ENCODE measurements at regions not wholly inside any gene's neighbourhood (a gene's known extent, or its start where the extent isn't known, plus 50 kb on each side); places are given as distances from the start of the nearest gene placed in this dataset.

GRCh38 chr1:177863796-177864195, 106.1 kb downstream of the SEC16B start:
- CTCF ChIA-PET, result no interaction called here
- Histone ChIP-seq H3K4me1 (ENCODE audit: control insufficient read depth in 2 of 2, insufficient read depth in 2 of 2, low read length in 2 of 2) (no peaks in the 10 kb centered on the region), H3K27me3 (ENCODE audit: control insufficient read depth in 2 of 2, insufficient read depth in 2 of 2, low read length in 2 of 2) (no peaks in the 10 kb centered on the region), H3K36me3 (ENCODE audit: control insufficient read depth in 2 of 3, insufficient read depth in 3 of 3, low read length in 3 of 3) (no peaks in the 10 kb centered on the region), H3K9me3 (ENCODE audit: control insufficient read depth in 2 of 3, low read length in 3 of 3) (no peaks in the 10 kb centered on the region), H3K4me3 (ENCODE audit: low read length) (no peak overlapping the region), H3K27ac (ENCODE audit: low read depth, low read length) (no peak overlapping the region)
- Mint-ChIP-seq H3K9me3 (peaks cover 0 to 16% (median 0%) of the 10 kb centered on the region in 11 donors), H3K27me3 (peaks cover 0 to 2% (median 0%) of the 10 kb centered on the region in 5 donors), H3K27ac (no peak overlapping the region), H3K4me3 (no peak overlapping the region), H3K4me1 (no peaks in the 10 kb centered on the region), H3K36me3 (no peaks in the 10 kb centered on the region)
- POLR2A ChIA-PET, result no interaction called here
- no peak for DNase-seq
- no peak for ATAC-seq
- intact Hi-C loops (cut with micrococcal nuclease), result no loop called here

- ChIA-PET POLR2A (no interaction called here), CTCF (no interaction called here)
- no peaks in the 10 kb centered on the region for H3K9me3 ChIP-seq (ENCODE audit: control insufficient read depth in 2 of 3, low read length in 3 of 3)
Measured at GRCh38 chr1:177862916-177863315, 106.9 kb downstream of the SEC16B start.

GRCh38 chr1:177859572-177859971, 110.3 kb downstream of the SEC16B start:
- Histone ChIP-seq H3K4me1 (ENCODE audit: control insufficient read depth in 2 of 2, insufficient read depth in 2 of 2, low read length in 2 of 2) (no peaks in the 10 kb centered on the region), H3K27ac (ENCODE audit: low read depth, low read length) (no peak overlapping the region), H3K4me3 (ENCODE audit: low read length) (no peak overlapping the region), H3K36me3 (ENCODE audit: control insufficient read depth in 2 of 3, insufficient read depth in 3 of 3, low read length in 3 of 3) (no peaks in the 10 kb centered on the region), H3K27me3 (ENCODE audit: control insufficient read depth in 2 of 2, insufficient read depth in 2 of 2, low read length in 2 of 2) (no peaks in the 10 kb centered on the region), H3K9me3 (ENCODE audit: control insufficient read depth in 2 of 3, low read length in 3 of 3) (no peaks in the 10 kb centered on the region)
- Mint-ChIP-seq H3K4me3 (no peak overlapping the region), H3K36me3 (no peaks in the 10 kb centered on the region), H3K27ac (no peak overlapping the region), H3K4me1 (peaks cover 0 to 5% (median 0%) of the 10 kb centered on the region in 7 donors), H3K27me3 (no peaks in the 10 kb centered on the region), H3K9me3 (peaks cover 0 to 14% (median 0%) of the 10 kb centered on the region in 11 donors)
- POLR2A ChIA-PET, result no interaction called here
- ATAC-seq, result no peak
- intact Hi-C loops (cut with micrococcal nuclease), result no loop called here
- no peak for DNase-seq
- CTCF ChIA-PET, result no interaction called here

More at GRCh38 chr1:177862916-177863315, 106.9 kb downstream of the SEC16B start:
- Histone ChIP-seq H3K36me3 (ENCODE audit: control insufficient read depth in 2 of 3, insufficient read depth in 3 of 3, low read length in 3 of 3) (no peaks in the 10 kb centered on the region), H3K4me1 (ENCODE audit: control insufficient read depth in 2 of 2, insufficient read depth in 2 of 2, low read length in 2 of 2) (no peaks in the 10 kb centered on the region), H3K4me3 (ENCODE audit: low read length) (no peak overlapping the region), H3K27me3 (ENCODE audit: control insufficient read depth in 2 of 2, insufficient read depth in 2 of 2, low read length in 2 of 2) (no peaks in the 10 kb centered on the region), H3K27ac (ENCODE audit: low read depth, low read length) (no peak overlapping the region)
- H3K27ac Mint-ChIP-seq, result no peak overlapping the region
- ATAC-seq, result no peak
- H3K9me3 Mint-ChIP-seq, result peaks cover 0 to 14% (median 0%) of the 10 kb centered on the region in 11 donors
- H3K4me3 Mint-ChIP-seq, result no peak overlapping the region
- H3K27me3 Mint-ChIP-seq, result peaks cover 0 to 2% (median 0%) of the 10 kb centered on the region in 5 donors
- no peak for DNase-seq
- no peaks in the 10 kb centered on the region for H3K36me3 Mint-ChIP-seq
- H3K4me1 Mint-ChIP-seq, result peaks cover 0 to 5% (median 0%) of the 10 kb centered on the region in 7 donors
- intact Hi-C loops (cut with micrococcal nuclease), result no loop called here

GRCh38 chr1:177858332-177858821, 111.5 kb downstream of the SEC16B start:
- Mint-ChIP-seq H3K4me3 (peak overlapping the region in 1 of 10 donors; percentile 53), H3K27ac (no peak overlapping the region), H3K36me3 (no peaks in the 10 kb centered on the region), H3K4me1 (peaks cover 0 to 5% (median 0%) of the 10 kb centered on the region in 7 donors), H3K27me3 (no peaks in the 10 kb centered on the region), H3K9me3 (peaks cover 0 to 19% (median 3%) of the 10 kb centered on the region in 11 donors)
- ATAC-seq (no peak), DNase-seq (no peak)
- H3K27ac ChIP-seq (ENCODE audit: low read depth, low read length), result no peak overlapping the region
- H3K36me3 ChIP-seq (ENCODE audit: control insufficient read depth in 2 of 3, insufficient read depth in 3 of 3, low read length in 3 of 3), result no peaks in the 10 kb centered on the region
- ChIA-PET POLR2A (no interaction called here), CTCF (no interaction called here)
- H3K4me3 ChIP-seq (ENCODE audit: low read length), result no peak overlapping the region
- intact Hi-C loops (cut with micrococcal nuclease), result no loop called here
- no peaks in the 10 kb centered on the region for H3K27me3 ChIP-seq (ENCODE audit: control insufficient read depth in 2 of 2, insufficient read depth in 2 of 2, low read length in 2 of 2)
- H3K4me1 ChIP-seq (ENCODE audit: control insufficient read depth in 2 of 2, insufficient read depth in 2 of 2, low read length in 2 of 2), result no peaks in the 10 kb centered on the region
- H3K9me3 ChIP-seq (ENCODE audit: control insufficient read depth in 2 of 3, low read length in 3 of 3), result no peaks in the 10 kb centered on the region

- CTCF ChIA-PET, result no interaction called here
- Mint-ChIP-seq H3K9me3 (peaks cover 0 to 14% (median 4%) of the 10 kb centered on the region in 11 donors), H3K27ac (no peak overlapping the region), H3K4me3 (no peak overlapping the region), H3K4me1 (peaks cover 0 to 5% (median 0%) of the 10 kb centered on the region in 7 donors), H3K36me3 (no peaks in the 10 kb centered on the region), H3K27me3 (no peaks in the 10 kb centered on the region)
- no peak for DNase-seq
- no peak for ATAC-seq
- H3K4me3 ChIP-seq (ENCODE audit: low read length), result no peak overlapping the region
- H3K9me3 ChIP-seq (ENCODE audit: control insufficient read depth in 2 of 3, low read length in 3 of 3), result no peaks in the 10 kb centered on the region
- no peak overlapping the region for H3K27ac ChIP-seq (ENCODE audit: low read depth, low read length)
- no peaks in the 10 kb centered on the region for H3K27me3 ChIP-seq (ENCODE audit: control insufficient read depth in 2 of 2, insufficient read depth in 2 of 2, low read length in 2 of 2)
- POLR2A ChIA-PET, result no interaction called here
- H3K36me3 ChIP-seq (ENCODE audit: control insufficient read depth in 2 of 3, insufficient read depth in 3 of 3, low read length in 3 of 3), result no peaks in the 10 kb centered on the region
- intact Hi-C loops (cut with micrococcal nuclease), result no loop called here
- H3K4me1 ChIP-seq (ENCODE audit: control insufficient read depth in 2 of 2, insufficient read depth in 2 of 2, low read length in 2 of 2), result no peaks in the 10 kb centered on the region
Measured at GRCh38 chr1:177857285-177857684, 112.6 kb downstream of the SEC16B start.

GRCh38 chr1:177854951-177855350, 114.9 kb downstream of the SEC16B start:
- intact Hi-C loops (cut with micrococcal nuclease), result no loop called here
- CTCF ChIA-PET, result no interaction called here

GRCh38 chr1:177849579-177850290, 120.1 kb downstream of the SEC16B start:
- Histone ChIP-seq H3K4me1 (ENCODE audit: control insufficient read depth in 2 of 2, insufficient read depth in 2 of 2, low read length in 2 of 2) (no peaks in the 10 kb centered on the region), H3K9me3 (ENCODE audit: control insufficient read depth in 2 of 3, low read length in 3 of 3) (no peaks in the 10 kb centered on the region), H3K27me3 (ENCODE audit: control insufficient read depth in 2 of 2, insufficient read depth in 2 of 2, low read length in 2 of 2) (no peaks in the 10 kb centered on the region), H3K4me3 (ENCODE audit: low read length) (no peak overlapping the region), H3K27ac (ENCODE audit: low read depth, low read length) (no peak overlapping the region), H3K36me3 (ENCODE audit: control insufficient read depth in 2 of 3, insufficient read depth in 3 of 3, low read length in 3 of 3) (no peaks in the 10 kb centered on the region)
- H3K36me3 Mint-ChIP-seq, result no peaks in the 10 kb centered on the region
- H3K4me3 Mint-ChIP-seq, result no peak overlapping the region
- H3K4me1 Mint-ChIP-seq, result no peaks in the 10 kb centered on the region
- ATAC-seq (no peak), DNase-seq (no peak)
- ChIA-PET POLR2A (no interaction called here), CTCF (no interaction called here)
- H3K9me3 Mint-ChIP-seq, result peaks cover 3 to 17% (median 7%) of the 10 kb centered on the region in 11 donors
- no peak overlapping the region for H3K27ac Mint-ChIP-seq
- peaks cover 0 to 6% (median 0%) of the 10 kb centered on the region in 5 donors for H3K27me3 Mint-ChIP-seq
- intact Hi-C loops (cut with micrococcal nuclease), result no loop called here

More at GRCh38 chr1:177854951-177855350, 114.9 kb downstream of the SEC16B start:
- no peak overlapping the region for H3K27ac ChIP-seq (ENCODE audit: low read depth, low read length)
- ATAC-seq (no peak), DNase-seq (no peak)
- H3K4me3 Mint-ChIP-seq, result no peak overlapping the region
- H3K36me3 Mint-ChIP-seq, result no peaks in the 10 kb centered on the region
- H3K4me1 ChIP-seq (ENCODE audit: control insufficient read depth in 2 of 2, insufficient read depth in 2 of 2, low read length in 2 of 2), result no peaks in the 10 kb centered on the region
- H3K27me3 ChIP-seq (ENCODE audit: control insufficient read depth in 2 of 2, insufficient read depth in 2 of 2, low read length in 2 of 2), result no peaks in the 10 kb centered on the region
- H3K27me3 Mint-ChIP-seq, result no peaks in the 10 kb centered on the region
- no peaks in the 10 kb centered on the region for H3K36me3 ChIP-seq (ENCODE audit: control insufficient read depth in 2 of 3, insufficient read depth in 3 of 3, low read length in 3 of 3)
- no peak overlapping the region for H3K27ac Mint-ChIP-seq
- H3K9me3 Mint-ChIP-seq, result peaks cover 0 to 6% (median 4%) of the 10 kb centered on the region in 11 donors
- peaks cover 0 to 5% (median 0%) of the 10 kb centered on the region in 7 donors for H3K4me1 Mint-ChIP-seq
- H3K9me3 ChIP-seq (ENCODE audit: control insufficient read depth in 2 of 3, low read length in 3 of 3), result no peaks in the 10 kb centered on the region
- POLR2A ChIA-PET, result no interaction called here
- no peak overlapping the region for H3K4me3 ChIP-seq (ENCODE audit: low read length)

Measured in naive thymus-derived CD4-positive, alpha-beta T cell (primary cell).